ENCODE measurements at regions not wholly inside any gene's neighbourhood (a gene's known extent, or its start where the extent isn't known, plus 50 kb on each side); places are given as distances from the start of the nearest gene placed in this dataset.

DNA sequence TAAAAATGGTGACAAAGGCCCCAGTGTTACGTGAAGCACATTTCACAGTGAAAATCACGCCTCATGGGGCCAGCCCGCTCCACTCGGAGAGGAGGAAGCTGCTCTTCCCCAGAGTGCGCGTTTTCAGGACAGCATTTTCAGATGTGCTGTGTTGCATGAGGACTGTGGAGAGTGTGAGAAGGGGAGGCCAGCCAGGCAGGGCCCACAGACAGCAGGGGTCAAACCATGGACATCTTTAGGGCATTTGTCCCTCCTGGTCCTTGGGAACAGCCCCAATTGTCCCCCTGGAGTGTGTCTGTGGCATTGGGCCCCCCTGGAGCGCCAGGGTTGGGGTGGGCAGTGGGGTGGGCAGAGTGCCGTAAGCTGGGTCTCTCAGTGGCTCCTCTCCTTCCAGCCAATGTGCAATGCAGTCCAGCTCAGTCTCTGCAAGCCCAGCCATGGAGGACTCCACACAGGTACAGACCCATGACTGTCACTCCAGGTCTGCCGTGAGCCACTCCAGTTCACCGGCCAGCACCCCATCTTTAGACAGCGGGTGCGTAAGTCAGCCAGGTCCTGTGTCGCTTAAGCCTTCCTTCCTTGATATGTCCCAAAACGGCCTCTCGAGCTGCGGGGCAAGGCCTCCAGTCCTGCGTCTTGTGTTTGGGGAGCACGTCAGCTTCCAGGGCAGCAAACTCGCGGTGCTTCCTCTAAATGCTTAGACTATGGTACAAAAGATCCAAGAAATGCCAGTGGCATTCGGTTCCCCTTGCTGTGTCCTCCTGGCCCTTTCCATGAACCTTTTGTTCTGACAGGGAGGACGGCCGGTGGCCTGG, 159.3 kb upstream of the AFDN start:
- Histone ChIP-seq H3K36me3 (ENCODE audit: insufficient read depth, low read length) (no peaks in the 10 kb centered on the region), H3F3A (ENCODE audit: insufficient read depth, low read length, poor library complexity, severe bottlenecking) (no peaks in the 10 kb centered on the region), H3K27me3 (ENCODE audit: insufficient read depth, low read depth, low read length) (no peaks in the 10 kb centered on the region), H4K20me1 (ENCODE audit: insufficient read depth) (no peaks in the 10 kb centered on the region), H3K27ac (ENCODE audit: low read length) (no peak overlapping the region), H3K9me2 (ENCODE audit: insufficient read depth, low read length) (no peaks in the 10 kb centered on the region), H3K9me3 (ENCODE audit: low read length) (no peaks in the 10 kb centered on the region), H3K9ac (ENCODE audit: low read length) (no peak overlapping the region), H3K79me2 (replicated peaks; ENCODE audit: insufficient read depth, low read length) (no peaks in the 10 kb centered on the region), H3K4me2 (ENCODE audit: low read length) (no peak overlapping the region), H2AFZ (ENCODE audit: low read depth, low read length) (no peak overlapping the region), H3K4me3 (ENCODE audit: low read length) (no peak overlapping the region)
- TF ChIP-seq RAD21 (conservative IDR thresholded peaks at IDR 0.05) (no peak), SMC3 (conservative IDR thresholded peaks at IDR 0.05; ENCODE audit: poor library complexity) (no peak), EZH2 (IDR thresholded peaks at IDR 0.05; ENCODE audit: borderline replicate concordance, insufficient read depth, low read length, poor library complexity, severe bottlenecking) (no peak), TAF1 (IDR thresholded peaks at IDR 0.05; ENCODE audit: low read depth) (no peak), MXI1 (conservative IDR thresholded peaks at IDR 0.05; ENCODE audit: poor library complexity, severe bottlenecking) (no peak), REST (IDR thresholded peaks at IDR 0.05; ENCODE audit: borderline replicate concordance) (no peak), POLR2AphosphoS5 (IDR thresholded peaks at IDR 0.05) (no peak), EP300 (conservative IDR thresholded peaks at IDR 0.05; ENCODE audit: poor library complexity, severe bottlenecking) (no peak)
- TF ChIP-seq, protein P1, sequence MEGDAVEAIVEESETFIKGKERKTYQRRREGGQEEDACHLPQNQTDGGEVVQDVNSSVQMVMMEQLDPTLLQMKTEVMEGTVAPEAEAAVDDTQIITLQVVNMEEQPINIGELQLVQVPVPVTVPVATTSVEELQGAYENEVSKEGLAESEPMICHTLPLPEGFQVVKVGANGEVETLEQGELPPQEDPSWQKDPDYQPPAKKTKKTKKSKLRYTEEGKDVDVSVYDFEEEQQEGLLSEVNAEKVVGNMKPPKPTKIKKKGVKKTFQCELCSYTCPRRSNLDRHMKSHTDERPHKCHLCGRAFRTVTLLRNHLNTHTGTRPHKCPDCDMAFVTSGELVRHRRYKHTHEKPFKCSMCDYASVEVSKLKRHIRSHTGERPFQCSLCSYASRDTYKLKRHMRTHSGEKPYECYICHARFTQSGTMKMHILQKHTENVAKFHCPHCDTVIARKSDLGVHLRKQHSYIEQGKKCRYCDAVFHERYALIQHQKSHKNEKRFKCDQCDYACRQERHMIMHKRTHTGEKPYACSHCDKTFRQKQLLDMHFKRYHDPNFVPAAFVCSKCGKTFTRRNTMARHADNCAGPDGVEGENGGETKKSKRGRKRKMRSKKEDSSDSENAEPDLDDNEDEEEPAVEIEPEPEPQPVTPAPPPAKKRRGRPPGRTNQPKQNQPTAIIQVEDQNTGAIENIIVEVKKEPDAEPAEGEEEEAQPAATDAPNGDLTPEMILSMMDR (IDR thresholded peaks at IDR 0.05; ENCODE audit: poor library complexity, severe bottlenecking): no peak

DNA sequence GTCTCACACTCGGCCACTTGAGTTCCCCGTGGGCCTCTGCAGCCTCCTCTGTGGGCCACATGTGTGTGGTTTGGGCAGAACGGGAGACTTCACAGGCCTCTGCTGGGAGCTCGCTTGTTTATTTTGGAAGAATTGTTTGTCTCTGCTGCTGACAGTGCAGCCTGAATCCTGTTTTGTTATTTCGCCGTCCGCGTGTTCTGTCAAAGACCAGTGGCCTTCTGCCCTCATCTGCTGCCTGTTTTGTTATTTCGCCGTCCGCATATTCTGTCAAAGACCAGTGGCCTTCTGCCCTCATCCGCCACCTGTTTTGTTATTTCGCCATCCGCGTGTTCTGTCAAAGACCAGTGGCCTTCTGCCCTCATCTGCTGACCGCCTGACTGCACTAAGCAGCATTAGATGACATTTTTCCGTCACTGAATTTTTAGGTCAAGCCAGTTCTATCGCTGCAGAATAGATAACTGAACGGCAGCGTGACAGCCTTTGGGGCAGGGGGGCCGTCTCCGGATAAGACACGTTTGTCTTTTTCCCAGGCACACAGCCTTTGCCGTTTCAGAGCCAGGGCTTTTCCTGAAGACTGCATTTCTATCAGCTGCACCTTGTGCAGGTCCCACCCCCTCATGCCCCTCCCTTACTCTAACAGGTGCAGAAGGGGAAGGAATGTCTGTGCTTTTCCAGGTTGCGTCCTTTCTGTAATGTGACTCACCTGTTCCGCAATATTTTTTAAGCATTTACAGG, 158.5 kb upstream of the AFDN start:
- TF ChIP-seq REST (IDR thresholded peaks at IDR 0.05; ENCODE audit: borderline replicate concordance) (no peak), SMC3 (conservative IDR thresholded peaks at IDR 0.05; ENCODE audit: poor library complexity) (no peak), POLR2AphosphoS5 (IDR thresholded peaks at IDR 0.05) (no peak), TAF1 (IDR thresholded peaks at IDR 0.05; ENCODE audit: low read depth) (no peak), RAD21 (conservative IDR thresholded peaks at IDR 0.05) (no peak), EP300 (conservative IDR thresholded peaks at IDR 0.05; ENCODE audit: poor library complexity, severe bottlenecking) (no peak), EZH2 (IDR thresholded peaks at IDR 0.05; ENCODE audit: borderline replicate concordance, insufficient read depth, low read length, poor library complexity, severe bottlenecking) (no peak), MXI1 (conservative IDR thresholded peaks at IDR 0.05; ENCODE audit: poor library complexity, severe bottlenecking) (no peak)
- TF ChIP-seq, protein P1 (IDR thresholded peaks at IDR 0.05; ENCODE audit: poor library complexity, severe bottlenecking): no peak
- H2AFZ ChIP-seq (ENCODE audit: low read depth, low read length): no peak overlapping the region
- no peak overlapping the region for H3K27ac ChIP-seq (ENCODE audit: low read length)

More for the DNA sequence above, 158.5 kb upstream of the AFDN start:
- H3K9me2 ChIP-seq (ENCODE audit: insufficient read depth, low read length): no peaks in the 10 kb centered on the region
- H3K4me2 ChIP-seq (ENCODE audit: low read length): no peak overlapping the region
- no peaks in the 10 kb centered on the region for H3K36me3 ChIP-seq (ENCODE audit: insufficient read depth, low read length)
- H3K4me3 ChIP-seq (ENCODE audit: low read length): no peak overlapping the region
- no peaks in the 10 kb centered on the region for H4K20me1 ChIP-seq (ENCODE audit: insufficient read depth)
- no peaks in the 10 kb centered on the region for H3K79me2 ChIP-seq (replicated peaks; ENCODE audit: insufficient read depth, low read length)
- no peak overlapping the region for H3K9ac ChIP-seq (ENCODE audit: low read length)
- H3K9me3 ChIP-seq (ENCODE audit: low read length): no peaks in the 10 kb centered on the region
- H3K27me3 ChIP-seq (ENCODE audit: insufficient read depth, low read depth, low read length): no peaks in the 10 kb centered on the region
- H3F3A ChIP-seq (ENCODE audit: insufficient read depth, low read length, poor library complexity, severe bottlenecking): no peaks in the 10 kb centered on the region
